Stimulated activated CD8-positive, alpha-beta memory T cell treated with anti-CD3 and anti-CD28 coated beads, Interleukin-4, amount 100 ng/mL, for 48 hours (primary cell): ENCODE measurements at regions not wholly inside any gene's neighbourhood (a gene's known extent, or its start where the extent isn't known, plus 50 kb on each side); places are given as distances from the start of the nearest gene placed in this dataset.
"Not testable (repeated sequence)": the region's sequence is repeated elsewhere in the genome, so short reads cannot be mapped to it uniquely, and the experiment has no call there.

Experiments
- DNase-seq: peaks from one replicate; pipeline ENCODE4 v3.0.0-alpha.2; 2020

GRCh38 chr11:28965819-28966218, 857.6 kb downstream of the METTL15 start:
- no peak for DNase-seq

- DNase-seq = no peak
Observed at GRCh38 chr11:28964811-28965210, 856.6 kb downstream of the METTL15 start.

GRCh38 chr11:28963187-28963586, 855.0 kb downstream of the METTL15 start:
- no peak for DNase-seq

- no peak for DNase-seq
Observed at GRCh38 chr11:28962502-28962901, 854.3 kb downstream of the METTL15 start.

- no peak for DNase-seq
Observed at GRCh38 chr11:28961726-28962125, 853.5 kb downstream of the METTL15 start.

GRCh38 chr11:28956446-28956845, 848.3 kb downstream of the METTL15 start:
- DNase-seq = no peak

- no peak for DNase-seq
Observed at GRCh38 chr11:28951191-28951590, 843.0 kb downstream of the METTL15 start.

- DNase-seq = no peak
Observed at GRCh38 chr11:28939381-28939780, 831.2 kb downstream of the METTL15 start.

GRCh38 chr11:28938091-28938490, 829.9 kb downstream of the METTL15 start:
- no peak for DNase-seq

- DNase-seq = no peak
Observed at GRCh38 chr11:28932940-28933339, 824.8 kb downstream of the METTL15 start.

- DNase-seq = no peak
Observed at GRCh38 chr11:28924004-28924403, 815.8 kb downstream of the METTL15 start.

GRCh38 chr11:28922386-28922981, 814.3 kb downstream of the METTL15 start:
- no peak for DNase-seq

GRCh38 chr11:28919194-28919593, 811.0 kb downstream of the METTL15 start:
- DNase-seq = no peak

- DNase-seq = no peak
Observed at GRCh38 chr11:28913883-28914282, 805.7 kb downstream of the METTL15 start.

- DNase-seq = no peak
Observed at GRCh38 chr11:28911829-28912228, 803.6 kb downstream of the METTL15 start.

- no peak for DNase-seq
Observed at GRCh38 chr11:28910926-28911325, 802.7 kb downstream of the METTL15 start.

GRCh38 chr11:28903716-28904115, 795.5 kb downstream of the METTL15 start:
- DNase-seq = no peak

- no peak for DNase-seq
Observed at GRCh38 chr11:28900427-28900826, 792.2 kb downstream of the METTL15 start.

GRCh38 chr11:28899706-28900105, 791.5 kb downstream of the METTL15 start:
- no peak for DNase-seq

GRCh38 chr11:28890601-28891040, 782.4 kb downstream of the METTL15 start:
- DNase-seq = not testable (repeated sequence)

- no peak for DNase-seq
Observed at GRCh38 chr11:28887681-28888080, 779.5 kb downstream of the METTL15 start.

GRCh38 chr11:28879869-28880268, 771.7 kb downstream of the METTL15 start:
- no peak for DNase-seq

GRCh38 chr11:28878025-28878424, 769.8 kb downstream of the METTL15 start:
- no peak for DNase-seq

GRCh38 chr11:28877340-28877739, 769.2 kb downstream of the METTL15 start:
- DNase-seq = no peak

GRCh38 chr11:28874706-28875105, 766.5 kb downstream of the METTL15 start:
- no peak for DNase-seq
